ENCODE measurements at regions not wholly inside any gene's neighbourhood (a gene's known extent, or its start where the extent isn't known, plus 50 kb on each side); places are given as distances from the start of the nearest gene placed in this dataset.

DNA sequence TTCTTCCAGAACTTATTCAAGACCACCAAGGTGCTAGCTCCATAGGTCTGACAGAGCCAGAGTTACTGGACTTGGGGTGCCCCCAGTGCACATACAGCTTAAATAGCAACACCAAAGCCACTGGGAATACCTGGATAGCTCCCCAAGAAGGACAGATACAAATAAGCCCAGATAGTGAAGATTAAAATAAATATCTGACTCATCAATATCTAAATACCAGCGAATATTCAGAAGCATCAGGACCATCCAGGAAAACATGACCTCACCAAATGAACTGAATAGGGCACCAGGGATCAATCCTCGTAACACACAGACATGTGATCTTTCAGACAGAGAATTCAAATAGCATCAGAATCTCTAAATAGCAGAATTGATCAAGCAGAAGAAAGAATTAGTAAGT, 931.6 kb downstream of the OTOL1 start (continued):
- TF ChIP-seq, protein P1, sequence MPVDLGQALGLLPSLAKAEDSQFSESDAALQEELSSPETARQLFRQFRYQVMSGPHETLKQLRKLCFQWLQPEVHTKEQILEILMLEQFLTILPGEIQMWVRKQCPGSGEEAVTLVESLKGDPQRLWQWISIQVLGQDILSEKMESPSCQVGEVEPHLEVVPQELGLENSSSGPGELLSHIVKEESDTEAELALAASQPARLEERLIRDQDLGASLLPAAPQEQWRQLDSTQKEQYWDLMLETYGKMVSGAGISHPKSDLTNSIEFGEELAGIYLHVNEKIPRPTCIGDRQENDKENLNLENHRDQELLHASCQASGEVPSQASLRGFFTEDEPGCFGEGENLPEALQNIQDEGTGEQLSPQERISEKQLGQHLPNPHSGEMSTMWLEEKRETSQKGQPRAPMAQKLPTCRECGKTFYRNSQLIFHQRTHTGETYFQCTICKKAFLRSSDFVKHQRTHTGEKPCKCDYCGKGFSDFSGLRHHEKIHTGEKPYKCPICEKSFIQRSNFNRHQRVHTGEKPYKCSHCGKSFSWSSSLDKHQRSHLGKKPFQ (tag by site-specific recombination; IDR thresholded peaks at IDR 0.05) = no peak
- TF ChIP-seq, protein P2, sequence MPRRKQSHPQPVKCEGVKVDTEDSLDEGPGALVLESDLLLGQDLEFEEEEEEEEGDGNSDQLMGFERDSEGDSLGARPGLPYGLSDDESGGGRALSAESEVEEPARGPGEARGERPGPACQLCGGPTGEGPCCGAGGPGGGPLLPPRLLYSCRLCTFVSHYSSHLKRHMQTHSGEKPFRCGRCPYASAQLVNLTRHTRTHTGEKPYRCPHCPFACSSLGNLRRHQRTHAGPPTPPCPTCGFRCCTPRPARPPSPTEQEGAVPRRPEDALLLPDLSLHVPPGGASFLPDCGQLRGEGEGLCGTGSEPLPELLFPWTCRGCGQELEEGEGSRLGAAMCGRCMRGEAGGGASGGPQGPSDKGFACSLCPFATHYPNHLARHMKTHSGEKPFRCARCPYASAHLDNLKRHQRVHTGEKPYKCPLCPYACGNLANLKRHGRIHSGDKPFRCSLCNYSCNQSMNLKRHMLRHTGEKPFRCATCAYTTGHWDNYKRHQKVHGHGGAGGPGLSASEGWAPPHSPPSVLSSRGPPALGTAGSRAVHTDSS (tag by site-specific recombination; IDR thresholded peaks at IDR 0.05) = no peak
- no peak for TF ChIP-seq ZBTB8A (tag by site-specific recombination; IDR thresholded peaks at IDR 0.05)
- TF ChIP-seq ZNF48 (tag by site-specific recombination; IDR thresholded peaks at IDR 0.05) = no peak
- TF ChIP-seq ZNF792 (tag by site-specific recombination; IDR thresholded peaks at IDR 0.05) = no peak
- no peak for TF ChIP-seq KLF16 (tag by site-specific recombination; IDR thresholded peaks at IDR 0.05)
- TF ChIP-seq, protein P3, sequence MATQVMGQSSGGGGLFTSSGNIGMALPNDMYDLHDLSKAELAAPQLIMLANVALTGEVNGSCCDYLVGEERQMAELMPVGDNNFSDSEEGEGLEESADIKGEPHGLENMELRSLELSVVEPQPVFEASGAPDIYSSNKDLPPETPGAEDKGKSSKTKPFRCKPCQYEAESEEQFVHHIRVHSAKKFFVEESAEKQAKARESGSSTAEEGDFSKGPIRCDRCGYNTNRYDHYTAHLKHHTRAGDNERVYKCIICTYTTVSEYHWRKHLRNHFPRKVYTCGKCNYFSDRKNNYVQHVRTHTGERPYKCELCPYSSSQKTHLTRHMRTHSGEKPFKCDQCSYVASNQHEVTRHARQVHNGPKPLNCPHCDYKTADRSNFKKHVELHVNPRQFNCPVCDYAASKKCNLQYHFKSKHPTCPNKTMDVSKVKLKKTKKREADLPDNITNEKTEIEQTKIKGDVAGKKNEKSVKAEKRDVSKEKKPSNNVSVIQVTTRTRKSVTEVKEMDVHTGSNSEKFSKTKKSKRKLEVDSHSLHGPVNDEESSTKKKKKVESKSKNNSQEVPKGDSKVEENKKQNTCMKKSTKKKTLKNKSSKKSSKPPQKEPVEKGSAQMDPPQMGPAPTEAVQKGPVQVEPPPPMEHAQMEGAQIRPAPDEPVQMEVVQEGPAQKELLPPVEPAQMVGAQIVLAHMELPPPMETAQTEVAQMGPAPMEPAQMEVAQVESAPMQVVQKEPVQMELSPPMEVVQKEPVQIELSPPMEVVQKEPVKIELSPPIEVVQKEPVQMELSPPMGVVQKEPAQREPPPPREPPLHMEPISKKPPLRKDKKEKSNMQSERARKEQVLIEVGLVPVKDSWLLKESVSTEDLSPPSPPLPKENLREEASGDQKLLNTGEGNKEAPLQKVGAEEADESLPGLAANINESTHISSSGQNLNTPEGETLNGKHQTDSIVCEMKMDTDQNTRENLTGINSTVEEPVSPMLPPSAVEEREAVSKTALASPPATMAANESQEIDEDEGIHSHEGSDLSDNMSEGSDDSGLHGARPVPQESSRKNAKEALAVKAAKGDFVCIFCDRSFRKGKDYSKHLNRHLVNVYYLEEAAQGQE (tag by site-specific recombination; IDR thresholded peaks at IDR 0.05) = no peak
- TF ChIP-seq ZNF658 (tag by site-specific recombination; IDR thresholded peaks at IDR 0.05) = no peak
- no peak for TF ChIP-seq ZNF140 (tag by site-specific recombination; IDR thresholded peaks at IDR 0.05)

DNA sequence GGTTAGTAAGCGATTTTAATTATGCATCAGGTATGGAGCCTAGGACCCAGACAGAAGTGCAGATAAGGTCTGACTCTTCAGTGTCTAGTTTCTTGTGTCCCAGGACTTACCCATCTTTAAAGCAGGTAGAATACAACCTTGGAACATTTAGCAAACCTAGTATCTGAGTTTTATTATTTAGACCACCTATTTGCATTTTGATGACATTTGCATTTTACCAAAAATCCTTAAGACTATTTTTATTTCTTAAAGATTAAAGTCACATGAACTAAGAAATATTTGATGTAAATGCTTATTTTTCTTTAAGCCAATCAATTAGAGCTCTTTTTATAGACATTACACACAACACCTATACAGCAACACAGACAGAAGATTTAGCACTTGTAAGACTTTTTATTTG, 939.1 kb downstream of the OTOL1 start:
- H3K4me3 ChIP-seq (ENCODE audit: low read depth, low read length) = no peak overlapping the region
- H3K9me3 ChIP-seq (ENCODE audit: control insufficient read depth, insufficient read depth, low read depth, low read length) = no peaks in the 10 kb centered on the region
- H3K36me3 ChIP-seq (ENCODE audit: control insufficient read depth in 2 of 2, insufficient read depth in 1 of 2, low read length in 2 of 2) = no peaks in the 10 kb centered on the region
- TF ChIP-seq, protein P4, sequence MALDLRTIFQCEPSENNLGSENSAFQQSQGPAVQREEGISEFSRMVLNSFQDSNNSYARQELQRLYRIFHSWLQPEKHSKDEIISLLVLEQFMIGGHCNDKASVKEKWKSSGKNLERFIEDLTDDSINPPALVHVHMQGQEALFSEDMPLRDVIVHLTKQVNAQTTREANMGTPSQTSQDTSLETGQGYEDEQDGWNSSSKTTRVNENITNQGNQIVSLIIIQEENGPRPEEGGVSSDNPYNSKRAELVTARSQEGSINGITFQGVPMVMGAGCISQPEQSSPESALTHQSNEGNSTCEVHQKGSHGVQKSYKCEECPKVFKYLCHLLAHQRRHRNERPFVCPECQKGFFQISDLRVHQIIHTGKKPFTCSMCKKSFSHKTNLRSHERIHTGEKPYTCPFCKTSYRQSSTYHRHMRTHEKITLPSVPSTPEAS (tag by site-specific recombination; IDR thresholded peaks at IDR 0.05) = no peak
- TF ChIP-seq, protein P5, sequence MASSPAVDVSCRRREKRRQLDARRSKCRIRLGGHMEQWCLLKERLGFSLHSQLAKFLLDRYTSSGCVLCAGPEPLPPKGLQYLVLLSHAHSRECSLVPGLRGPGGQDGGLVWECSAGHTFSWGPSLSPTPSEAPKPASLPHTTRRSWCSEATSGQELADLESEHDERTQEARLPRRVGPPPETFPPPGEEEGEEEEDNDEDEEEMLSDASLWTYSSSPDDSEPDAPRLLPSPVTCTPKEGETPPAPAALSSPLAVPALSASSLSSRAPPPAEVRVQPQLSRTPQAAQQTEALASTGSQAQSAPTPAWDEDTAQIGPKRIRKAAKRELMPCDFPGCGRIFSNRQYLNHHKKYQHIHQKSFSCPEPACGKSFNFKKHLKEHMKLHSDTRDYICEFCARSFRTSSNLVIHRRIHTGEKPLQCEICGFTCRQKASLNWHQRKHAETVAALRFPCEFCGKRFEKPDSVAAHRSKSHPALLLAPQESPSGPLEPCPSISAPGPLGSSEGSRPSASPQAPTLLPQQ (tag by site-specific recombination; IDR thresholded peaks at IDR 0.05) = no peak
- TF ChIP-seq, protein P6, sequence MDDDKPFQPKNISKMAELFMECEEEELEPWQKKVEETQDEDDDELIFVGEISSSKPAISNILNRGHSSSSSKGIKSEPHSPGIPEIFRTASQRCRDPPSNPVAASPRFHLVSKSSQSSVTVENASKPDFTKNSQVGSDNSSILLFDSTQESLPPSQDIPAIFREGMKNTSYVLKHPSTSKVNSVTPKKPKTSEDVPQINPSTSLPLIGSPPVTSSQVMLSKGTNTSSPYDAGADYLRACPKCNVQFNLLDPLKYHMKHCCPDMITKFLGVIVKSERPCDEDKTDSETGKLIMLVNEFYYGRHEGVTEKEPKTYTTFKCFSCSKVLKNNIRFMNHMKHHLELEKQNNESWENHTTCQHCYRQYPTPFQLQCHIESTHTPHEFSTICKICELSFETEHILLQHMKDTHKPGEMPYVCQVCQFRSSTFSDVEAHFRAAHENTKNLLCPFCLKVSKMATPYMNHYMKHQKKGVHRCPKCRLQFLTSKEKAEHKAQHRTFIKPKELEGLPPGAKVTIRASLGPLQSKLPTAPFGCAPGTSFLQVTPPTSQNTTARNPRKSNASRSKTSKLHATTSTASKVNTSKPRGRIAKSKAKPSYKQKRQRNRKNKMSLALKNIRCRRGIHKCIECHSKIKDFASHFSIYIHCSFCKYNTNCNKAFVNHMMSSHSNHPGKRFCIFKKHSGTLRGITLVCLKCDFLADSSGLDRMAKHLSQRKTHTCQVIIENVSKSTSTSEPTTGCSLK (tag by site-specific recombination; IDR thresholded peaks at IDR 0.05) = no peak
- TF ChIP-seq ZBTB1 (tag by site-specific recombination; IDR thresholded peaks at IDR 0.05) (no peak), ZNF623 (tag by site-specific recombination; IDR thresholded peaks at IDR 0.05) (no peak), ZFP3 (tag by site-specific recombination; IDR thresholded peaks at IDR 0.05; ENCODE audit: low read depth) (no peak), ZNF549 (tag by site-specific recombination; IDR thresholded peaks at IDR 0.05) (no peak), ZNF473 (tag by site-specific recombination; IDR thresholded peaks at IDR 0.05) (no peak), ZNF558 (tag by site-specific recombination; IDR thresholded peaks at IDR 0.05) (no peak)
- TF ChIP-seq, protein P7, sequence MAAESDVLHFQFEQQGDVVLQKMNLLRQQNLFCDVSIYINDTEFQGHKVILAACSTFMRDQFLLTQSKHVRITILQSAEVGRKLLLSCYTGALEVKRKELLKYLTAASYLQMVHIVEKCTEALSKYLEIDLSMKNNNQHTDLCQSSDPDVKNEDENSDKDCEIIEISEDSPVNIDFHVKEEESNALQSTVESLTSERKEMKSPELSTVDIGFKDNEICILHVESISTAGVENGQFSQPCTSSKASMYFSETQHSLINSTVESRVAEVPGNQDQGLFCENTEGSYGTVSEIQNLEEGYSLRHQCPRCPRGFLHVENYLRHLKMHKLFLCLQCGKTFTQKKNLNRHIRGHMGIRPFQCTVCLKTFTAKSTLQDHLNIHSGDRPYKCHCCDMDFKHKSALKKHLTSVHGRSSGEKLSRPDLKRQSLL (tag by site-specific recombination; IDR thresholded peaks at IDR 0.05) = no peak
- TF ChIP-seq, protein P8, sequence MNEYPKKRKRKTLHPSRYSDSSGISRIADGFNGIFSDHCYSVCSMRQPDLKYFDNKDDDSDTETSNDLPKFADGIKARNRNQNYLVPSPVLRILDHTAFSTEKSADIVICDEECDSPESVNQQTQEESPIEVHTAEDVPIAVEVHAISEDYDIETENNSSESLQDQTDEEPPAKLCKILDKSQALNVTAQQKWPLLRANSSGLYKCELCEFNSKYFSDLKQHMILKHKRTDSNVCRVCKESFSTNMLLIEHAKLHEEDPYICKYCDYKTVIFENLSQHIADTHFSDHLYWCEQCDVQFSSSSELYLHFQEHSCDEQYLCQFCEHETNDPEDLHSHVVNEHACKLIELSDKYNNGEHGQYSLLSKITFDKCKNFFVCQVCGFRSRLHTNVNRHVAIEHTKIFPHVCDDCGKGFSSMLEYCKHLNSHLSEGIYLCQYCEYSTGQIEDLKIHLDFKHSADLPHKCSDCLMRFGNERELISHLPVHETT (tag by site-specific recombination; IDR thresholded peaks at IDR 0.05) = no peak
- TF ChIP-seq, protein P9, sequence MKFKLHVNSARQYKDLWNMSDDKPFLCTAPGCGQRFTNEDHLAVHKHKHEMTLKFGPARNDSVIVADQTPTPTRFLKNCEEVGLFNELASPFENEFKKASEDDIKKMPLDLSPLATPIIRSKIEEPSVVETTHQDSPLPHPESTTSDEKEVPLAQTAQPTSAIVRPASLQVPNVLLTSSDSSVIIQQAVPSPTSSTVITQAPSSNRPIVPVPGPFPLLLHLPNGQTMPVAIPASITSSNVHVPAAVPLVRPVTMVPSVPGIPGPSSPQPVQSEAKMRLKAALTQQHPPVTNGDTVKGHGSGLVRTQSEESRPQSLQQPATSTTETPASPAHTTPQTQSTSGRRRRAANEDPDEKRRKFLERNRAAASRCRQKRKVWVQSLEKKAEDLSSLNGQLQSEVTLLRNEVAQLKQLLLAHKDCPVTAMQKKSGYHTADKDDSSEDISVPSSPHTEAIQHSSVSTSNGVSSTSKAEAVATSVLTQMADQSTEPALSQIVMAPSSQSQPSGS (tag by site-specific recombination; IDR thresholded peaks at IDR 0.05; ENCODE audit: low read depth) = no peak
- ChIA-PET POLR2A (no interaction called here), CTCF (no interaction called here)
- no peaks in the 10 kb centered on the region for H3K4me1 ChIP-seq (ENCODE audit: control insufficient read depth, insufficient read depth, low read length)
- no peak overlapping the region for H3K27ac ChIP-seq (ENCODE audit: extremely low read depth, low read depth, low read length)
